COLO668 (cell line): ENCODE measurements at regions not wholly inside any gene's neighbourhood (a gene's known extent, or its start where the extent isn't known, plus 50 kb on each side); places are given as distances from the start of the nearest gene placed in this dataset.
"Not testable (repeated sequence)": the region's sequence is repeated elsewhere in the genome, so short reads cannot be mapped to it uniquely, and the experiment has no call there.

Experiments used
- DNase-seq: peaks from one replicate; lab custom pipeline; 2025; ENCODE audit not compliant: unreplicated experiment; lab: John Stamatoyannopoulos, UW

GRCh38 chr22:48639021-48639795 is 1188.5 kb downstream of the BRD1 start:
- no peak for DNase-seq

- peak; percentile 54 for DNase-seq
Measured at GRCh38 chr22:48637231-48637630, 1190.4 kb downstream of the BRD1 start.

- DNase-seq: peak; percentile 62
Measured at GRCh38 chr22:48636746-48637145, 1190.9 kb downstream of the BRD1 start.

DNA sequence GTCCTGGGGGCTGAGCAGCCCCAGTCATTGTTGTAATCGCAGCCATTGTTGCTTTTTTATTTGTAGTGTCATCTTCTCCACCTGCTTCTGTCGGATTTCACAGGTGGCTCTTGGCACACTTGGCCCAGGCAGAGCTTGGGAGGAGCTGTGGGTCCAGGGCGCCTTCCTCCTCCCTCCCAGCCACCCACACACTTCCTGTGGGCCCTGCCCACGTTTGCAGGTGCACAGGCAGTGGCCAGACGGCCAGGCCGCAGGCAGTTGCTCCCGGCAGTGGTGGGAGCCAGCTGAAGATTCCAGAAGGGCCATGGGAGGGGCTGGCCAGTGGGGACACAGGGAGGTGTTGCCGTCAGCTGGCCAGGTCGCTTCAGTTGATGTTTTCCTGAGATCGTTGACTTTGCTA is 1191.9 kb downstream of the BRD1 start:
- peak; percentile 87 for DNase-seq

- DNase-seq: no peak
Measured at GRCh38 chr22:48635031-48635430, 1192.6 kb downstream of the BRD1 start.

- no peak for DNase-seq
Measured at GRCh38 chr22:48633996-48634836, 1193.5 kb downstream of the BRD1 start.

GRCh38 chr22:48632646-48633246 is 1194.9 kb downstream of the BRD1 start:
- DNase-seq: no peak

GRCh38 chr22:48631288-48631863 is 1196.3 kb downstream of the BRD1 start:
- no peak for DNase-seq

DNA sequence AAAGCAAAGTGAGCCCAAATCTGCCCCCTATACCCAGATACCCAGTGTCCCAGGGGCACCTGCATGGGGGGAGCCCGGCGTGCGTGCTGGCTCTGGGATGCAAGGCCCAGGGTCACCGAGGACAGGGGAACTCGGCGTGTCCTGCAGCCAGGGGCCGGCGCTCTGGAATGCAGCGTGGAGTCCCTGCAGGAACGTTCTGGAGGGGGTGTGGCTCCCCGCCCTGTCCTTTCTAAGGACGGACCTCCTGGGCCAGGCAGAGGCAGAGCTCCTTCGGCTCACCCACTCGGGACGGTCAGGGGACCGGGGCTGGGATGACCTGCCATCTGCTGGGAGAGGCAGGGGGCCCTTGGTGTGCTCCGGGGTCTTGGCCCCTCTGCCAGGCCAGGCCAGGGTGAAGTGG is 1196.8 kb downstream of the BRD1 start:
- DNase-seq: no peak

DNA sequence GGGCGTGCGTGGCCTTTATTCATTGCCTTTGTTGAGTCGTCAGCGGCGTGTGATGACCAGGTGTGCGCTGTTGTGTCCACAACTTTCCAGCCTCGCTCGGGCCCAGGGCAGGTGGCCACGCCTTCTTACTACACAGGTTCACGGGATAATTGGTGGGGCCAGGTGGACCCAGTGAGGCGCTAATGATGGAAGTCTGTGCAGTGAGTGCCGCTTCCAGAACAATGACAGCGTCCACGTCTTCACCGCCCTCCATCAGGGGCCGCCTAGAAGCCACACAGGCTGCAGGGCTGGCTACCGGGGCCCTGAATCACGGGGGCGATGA is 1197.3 kb downstream of the BRD1 start:
- DNase-seq: peak; percentile 93

DNA sequence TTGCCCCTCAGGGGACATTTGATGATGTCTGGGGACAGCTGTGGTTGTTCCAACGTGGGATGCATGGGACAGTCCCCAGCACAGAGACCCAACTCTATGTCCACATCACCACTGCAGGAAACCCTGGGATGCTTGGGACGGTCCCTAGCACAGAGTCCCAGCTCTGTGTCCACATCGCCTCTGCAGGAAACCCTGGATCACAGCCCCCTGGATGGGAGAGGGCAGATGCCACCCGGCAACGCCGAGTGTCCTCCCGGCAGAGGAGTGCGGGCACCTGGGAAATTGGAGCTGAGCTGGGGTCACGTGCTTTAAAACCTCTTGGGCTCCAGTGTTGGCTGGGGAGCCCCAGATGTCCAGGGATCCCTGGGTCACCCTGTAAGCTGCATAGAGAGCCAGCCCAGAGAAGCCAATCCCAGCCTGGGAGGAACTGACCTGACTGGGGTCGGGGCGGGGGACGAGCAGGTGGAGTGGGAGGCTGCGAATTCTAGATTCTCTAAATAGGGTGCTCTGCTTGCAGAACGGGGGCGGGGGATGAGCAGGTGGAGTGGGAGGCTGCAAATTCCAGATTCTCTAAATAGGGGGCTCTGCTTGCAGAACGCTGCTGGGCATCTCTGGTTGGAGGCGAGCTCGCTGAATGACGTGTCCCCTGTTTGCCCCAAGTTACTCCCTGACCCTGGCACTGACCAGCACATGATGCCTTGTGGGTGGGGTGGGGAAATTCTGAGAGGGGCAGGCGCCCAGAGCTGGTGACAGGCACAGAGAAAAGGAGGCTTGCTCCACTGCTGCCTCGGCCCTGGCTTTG is 1197.8 kb downstream of the BRD1 start:
- peak; percentile 66 for DNase-seq

- DNase-seq: peak; percentile 37
Measured at GRCh38 chr22:48628891-48629543, 1198.7 kb downstream of the BRD1 start.

DNA sequence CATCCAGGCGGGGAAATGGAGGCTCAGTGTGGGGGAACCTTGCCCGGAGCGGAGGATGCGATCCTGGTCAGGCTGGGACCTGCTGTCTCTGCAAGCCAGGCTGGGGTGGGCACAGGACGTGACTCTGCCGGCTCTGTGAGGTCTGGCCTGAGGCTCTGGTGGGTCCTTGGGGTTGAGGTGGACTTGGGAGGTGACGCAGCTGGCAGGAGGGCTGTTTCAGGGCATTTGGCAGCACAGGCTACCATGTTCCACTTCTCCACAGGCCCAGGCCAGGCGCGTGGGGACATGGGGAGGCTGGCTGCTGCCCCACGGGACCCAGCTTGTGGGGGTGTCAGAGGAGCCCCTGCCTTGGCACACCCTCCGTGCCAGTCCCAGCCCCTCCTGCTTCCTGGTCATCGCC is 1199.7 kb downstream of the BRD1 start:
- no peak for DNase-seq

GRCh38 chr22:48627203-48627602 is 1200.5 kb downstream of the BRD1 start:
- peak; percentile 36 for DNase-seq

DNA sequence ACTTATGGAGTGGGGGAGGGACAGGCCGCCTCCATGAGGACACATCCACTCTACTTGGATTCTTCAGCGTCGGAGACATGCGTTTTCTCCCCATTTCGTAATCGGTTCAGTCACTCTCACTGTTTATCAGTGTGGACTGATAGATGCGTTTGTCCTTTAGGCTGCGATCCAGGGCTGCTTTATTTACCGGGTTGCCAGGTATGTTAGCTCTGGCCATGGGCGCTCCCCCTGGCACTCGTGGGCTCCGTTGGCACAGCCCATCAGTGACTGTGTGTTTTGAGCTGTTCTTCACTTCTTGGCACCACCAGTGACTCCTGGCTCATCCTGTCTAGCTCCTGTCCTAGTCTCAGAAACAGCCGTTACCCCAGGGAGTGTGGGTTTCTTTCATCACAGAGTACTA is 1203.3 kb downstream of the BRD1 start:
- DNase-seq: no peak

DNA sequence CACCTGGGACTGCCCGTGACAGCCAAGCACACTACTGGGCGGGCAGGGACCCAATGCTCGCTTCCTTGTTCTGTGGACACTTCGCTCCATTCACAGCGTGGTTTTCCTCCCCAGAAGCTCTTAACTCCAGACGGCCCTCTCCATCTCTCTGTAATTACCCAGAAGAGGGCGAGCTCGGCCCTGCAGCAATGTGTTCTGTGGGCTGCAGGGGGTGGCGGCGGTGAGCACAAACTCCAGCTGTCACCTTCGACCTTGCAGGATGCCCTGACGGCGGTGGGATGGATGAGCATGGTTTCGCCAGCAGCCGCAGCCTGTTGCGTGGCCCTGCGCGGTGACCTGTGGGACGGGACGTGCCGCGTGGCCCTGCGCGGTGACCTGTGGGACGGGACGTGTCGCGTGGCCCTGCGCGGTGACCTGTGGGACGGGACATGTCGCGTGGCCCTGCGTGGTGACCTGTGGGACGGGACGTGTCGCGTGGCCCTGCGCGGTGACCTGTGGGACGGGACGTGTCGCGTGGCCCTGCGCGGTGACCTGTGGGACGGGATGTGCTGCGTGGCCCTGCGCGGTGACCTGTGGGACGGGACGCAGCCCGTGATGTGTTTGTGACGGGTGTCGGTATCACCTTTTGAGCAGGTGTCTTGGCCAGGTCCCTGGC is 1204.7 kb downstream of the BRD1 start:
- DNase-seq: no peak

- no peak for DNase-seq
Measured at GRCh38 chr22:48621085-48621484, 1206.6 kb downstream of the BRD1 start.

DNA sequence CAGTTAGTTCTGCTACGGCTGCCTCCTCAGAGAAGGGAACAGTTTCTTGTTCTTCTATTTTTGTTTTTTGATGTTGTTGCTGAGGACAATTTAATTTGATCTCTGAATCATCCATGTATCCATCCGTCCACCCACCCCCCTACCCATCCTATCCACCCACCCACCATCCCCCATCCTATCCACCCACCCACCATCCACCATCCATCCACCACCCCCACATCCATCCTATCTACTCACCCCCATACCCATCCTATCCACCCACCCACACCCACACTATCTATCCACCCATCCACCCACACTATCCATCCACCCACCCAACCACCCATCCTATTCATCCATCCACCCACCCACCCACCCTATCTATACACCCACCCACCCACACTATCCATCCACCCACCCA is 1207.2 kb downstream of the BRD1 start:
- not testable (repeated sequence) for DNase-seq

DNA sequence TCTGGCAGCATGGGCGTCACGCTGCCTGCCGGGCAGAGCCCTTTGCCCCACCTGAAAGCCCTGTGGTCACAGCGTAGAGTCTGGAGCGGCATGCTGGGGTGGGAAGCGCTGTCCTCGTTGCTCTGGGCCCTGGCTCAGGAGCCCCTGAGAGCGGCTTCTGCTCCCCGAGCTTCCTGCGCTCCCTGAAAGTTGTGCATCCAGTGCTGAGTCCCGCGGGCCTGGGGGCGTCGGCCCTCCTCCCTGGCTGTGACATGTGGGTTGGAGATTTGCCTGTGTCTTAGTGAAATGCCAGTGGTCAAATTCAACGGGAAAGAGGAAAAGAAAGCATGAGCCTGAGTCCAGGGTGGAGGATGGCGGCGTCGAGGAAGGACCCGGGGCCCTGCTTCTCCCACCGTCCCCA is 1208.0 kb downstream of the BRD1 start:
- DNase-seq: no peak

DNA sequence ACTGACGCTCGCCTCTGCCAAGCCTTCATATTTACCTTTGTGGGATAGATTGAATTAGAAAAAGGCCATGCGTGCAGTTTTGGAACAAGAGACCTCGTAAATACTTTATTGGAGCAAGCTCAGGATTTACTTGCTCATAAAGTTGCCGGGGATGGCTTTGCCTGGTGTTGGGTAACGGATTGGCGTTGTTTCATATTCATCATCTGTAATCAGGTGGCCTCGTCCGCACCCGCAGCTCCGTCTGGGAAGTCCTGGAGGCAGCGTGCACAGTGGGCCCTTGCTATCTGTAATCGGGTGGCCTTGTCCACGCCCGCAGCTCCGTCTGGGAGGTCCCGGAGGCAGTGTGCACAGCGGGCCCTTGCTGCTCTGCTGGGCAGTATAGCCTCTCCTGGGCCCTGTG is 1209.3 kb downstream of the BRD1 start:
- no peak for DNase-seq
